ENCODE measurements at regions not wholly inside any gene's neighbourhood (a gene's known extent, or its start where the extent isn't known, plus 50 kb on each side); places are given as distances from the start of the nearest gene placed in this dataset.

DNA sequence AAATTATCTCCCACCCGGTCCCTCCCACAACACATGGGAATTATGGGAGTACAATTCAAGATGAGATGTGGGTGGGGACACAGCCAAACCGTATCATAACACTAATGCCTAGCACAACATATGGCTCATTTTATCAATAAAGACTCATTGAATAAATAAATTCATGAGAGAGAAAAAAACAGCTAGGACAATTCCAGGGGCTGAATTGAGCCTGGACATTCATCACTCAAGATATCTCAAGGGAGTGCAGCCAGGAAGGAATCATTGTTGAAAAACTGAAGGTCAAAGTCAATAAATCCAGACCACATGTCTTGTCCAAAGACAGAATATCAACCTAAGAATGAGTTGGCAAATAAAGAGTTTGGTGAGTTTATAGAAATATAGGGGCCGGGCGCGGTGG is 644.1 kb downstream of the PLPP3 start:
- no peak overlapping the region for H3K4me3 ChIP-seq (ENCODE audit: low read depth, low read length)
- TF ChIP-seq, protein P1, sequence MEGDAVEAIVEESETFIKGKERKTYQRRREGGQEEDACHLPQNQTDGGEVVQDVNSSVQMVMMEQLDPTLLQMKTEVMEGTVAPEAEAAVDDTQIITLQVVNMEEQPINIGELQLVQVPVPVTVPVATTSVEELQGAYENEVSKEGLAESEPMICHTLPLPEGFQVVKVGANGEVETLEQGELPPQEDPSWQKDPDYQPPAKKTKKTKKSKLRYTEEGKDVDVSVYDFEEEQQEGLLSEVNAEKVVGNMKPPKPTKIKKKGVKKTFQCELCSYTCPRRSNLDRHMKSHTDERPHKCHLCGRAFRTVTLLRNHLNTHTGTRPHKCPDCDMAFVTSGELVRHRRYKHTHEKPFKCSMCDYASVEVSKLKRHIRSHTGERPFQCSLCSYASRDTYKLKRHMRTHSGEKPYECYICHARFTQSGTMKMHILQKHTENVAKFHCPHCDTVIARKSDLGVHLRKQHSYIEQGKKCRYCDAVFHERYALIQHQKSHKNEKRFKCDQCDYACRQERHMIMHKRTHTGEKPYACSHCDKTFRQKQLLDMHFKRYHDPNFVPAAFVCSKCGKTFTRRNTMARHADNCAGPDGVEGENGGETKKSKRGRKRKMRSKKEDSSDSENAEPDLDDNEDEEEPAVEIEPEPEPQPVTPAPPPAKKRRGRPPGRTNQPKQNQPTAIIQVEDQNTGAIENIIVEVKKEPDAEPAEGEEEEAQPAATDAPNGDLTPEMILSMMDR (IDR thresholded peaks at IDR 0.05; ENCODE audit: borderline replicate concordance, insufficient read depth, low read depth, low read length) = no peak

DNA sequence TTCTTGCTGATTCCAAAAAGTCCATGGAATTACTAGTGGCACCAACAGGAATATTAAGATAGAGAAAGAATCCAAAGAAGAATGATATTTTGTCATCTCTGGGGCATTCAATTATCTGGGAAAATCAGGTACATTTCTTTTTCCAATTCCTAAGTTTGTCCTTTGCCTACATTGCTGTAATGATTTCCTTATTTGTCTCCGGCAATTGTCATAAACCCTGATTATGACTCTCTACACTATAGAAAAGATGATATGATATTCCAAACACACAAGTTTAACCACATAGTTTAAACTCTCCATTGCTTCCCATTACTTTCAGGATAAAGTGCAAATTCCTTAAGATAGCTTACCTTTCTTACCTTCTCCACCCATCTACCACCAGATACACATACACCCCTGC is 647.0 kb downstream of the PLPP3 start:
- TF ChIP-seq, protein P1 (IDR thresholded peaks at IDR 0.05; ENCODE audit: borderline replicate concordance, insufficient read depth, low read depth, low read length) = no peak
- H3K4me3 ChIP-seq (ENCODE audit: low read depth, low read length) = no peak overlapping the region

DNA sequence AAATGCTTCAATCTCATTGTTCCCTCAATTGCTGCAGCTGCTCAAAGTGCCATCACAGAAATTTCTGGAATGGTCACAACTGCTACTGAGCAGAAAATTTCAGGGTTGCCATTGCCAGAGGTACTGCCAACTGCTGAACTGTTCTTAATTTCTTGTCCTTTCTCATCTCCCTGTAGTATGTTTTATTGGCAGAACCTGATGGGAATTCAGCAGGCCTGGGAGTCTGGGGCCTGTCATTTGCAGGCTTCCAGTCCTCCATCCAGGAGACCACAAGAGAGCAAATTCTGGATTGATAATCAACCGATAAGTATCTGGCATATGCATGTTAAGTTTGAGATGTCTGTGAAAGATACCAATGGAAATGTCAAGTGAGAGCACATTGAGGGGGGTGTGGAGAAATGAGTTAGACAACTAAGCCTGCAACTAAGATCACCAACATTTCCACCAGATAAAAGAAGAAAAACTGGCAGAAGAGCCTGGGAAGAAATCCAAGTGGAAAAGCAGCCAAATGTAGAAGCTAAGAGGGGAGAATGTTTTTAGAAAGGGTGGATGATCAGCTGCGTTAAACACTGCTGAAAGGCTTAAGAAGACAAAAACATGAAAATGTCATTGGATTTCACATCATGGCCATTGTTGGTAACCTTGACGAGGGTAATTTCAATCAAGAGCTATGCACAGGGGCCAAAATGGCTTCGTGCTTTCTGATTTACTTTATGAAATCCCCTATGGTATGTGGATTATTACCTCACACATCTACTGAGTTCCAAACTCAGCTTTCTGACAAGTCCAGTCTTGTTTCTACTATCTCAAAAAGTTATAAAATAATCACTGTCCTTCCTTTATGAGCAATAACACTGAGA is 648.1 kb downstream of the PLPP3 start:
- TF ChIP-seq, protein P1 (IDR thresholded peaks at IDR 0.05; ENCODE audit: borderline replicate concordance, insufficient read depth, low read depth, low read length) = no peak
- H3K4me3 ChIP-seq (ENCODE audit: low read depth, low read length) = no peak overlapping the region

GRCh38 chr1:55929652-55930051 is 649.7 kb downstream of the PLPP3 start:
- TF ChIP-seq, protein P1 (IDR thresholded peaks at IDR 0.05; ENCODE audit: borderline replicate concordance, insufficient read depth, low read depth, low read length) = no peak
- no peak overlapping the region for H3K4me3 ChIP-seq (ENCODE audit: low read depth, low read length)

DNA sequence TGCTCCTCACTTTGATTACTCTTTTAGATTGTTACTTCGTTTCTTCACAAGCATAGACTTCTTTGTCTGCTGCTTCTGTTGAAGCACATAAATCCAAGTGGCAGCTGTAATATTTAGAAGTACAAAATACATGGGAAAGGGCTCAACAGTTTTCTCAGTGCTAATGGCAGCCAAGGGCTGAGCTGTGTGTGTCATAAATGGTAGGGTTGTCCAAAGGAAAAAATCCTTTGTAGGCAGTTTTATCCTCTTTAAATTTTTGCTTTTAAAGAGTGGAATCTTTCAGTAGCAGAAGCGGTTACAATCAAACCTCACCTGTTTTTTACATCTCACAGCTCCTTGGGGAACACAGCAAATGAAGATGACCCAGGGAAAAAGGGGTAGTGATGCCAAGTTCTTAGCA is 650.8 kb downstream of the PLPP3 start:
- H3K4me3 ChIP-seq (ENCODE audit: low read depth, low read length) = no peak overlapping the region
- TF ChIP-seq, protein P1 (IDR thresholded peaks at IDR 0.05; ENCODE audit: borderline replicate concordance, insufficient read depth, low read depth, low read length) = no peak

DNA sequence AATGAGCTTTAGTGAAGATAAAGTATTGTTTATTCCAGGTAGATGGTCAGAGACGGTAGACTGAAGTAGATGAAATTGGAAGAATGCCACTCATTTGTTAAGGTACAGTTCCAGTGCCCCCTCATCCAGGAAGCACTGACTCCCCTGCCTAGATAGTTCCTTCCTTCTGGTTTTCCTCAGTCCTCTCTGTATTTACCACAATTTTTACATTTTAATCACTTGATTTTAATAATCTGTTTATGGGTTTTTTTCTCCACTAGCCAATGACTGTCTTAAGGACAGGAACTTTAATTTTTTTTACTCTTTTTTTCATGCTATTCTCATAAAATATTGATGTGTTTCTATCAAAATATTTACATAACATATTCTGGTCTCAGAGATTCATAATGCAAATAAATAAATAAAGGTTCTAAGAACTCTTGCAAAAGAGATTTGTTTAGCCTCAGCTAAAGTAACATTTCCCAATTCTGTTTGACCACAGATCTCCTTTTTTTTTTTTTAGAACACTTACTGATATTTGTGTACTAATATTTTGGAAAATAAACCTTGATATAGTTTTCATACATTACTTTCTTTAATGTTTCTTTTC is 651.6 kb downstream of the PLPP3 start:
- TF ChIP-seq, protein P1 (IDR thresholded peaks at IDR 0.05; ENCODE audit: borderline replicate concordance, insufficient read depth, low read depth, low read length) = no peak
- H3K4me3 ChIP-seq (ENCODE audit: low read depth, low read length) = no peak overlapping the region

Measured in GM12875 (cell line).